Psoas muscle (tissue), 7 donors: ENCODE measurements at regions not wholly inside any gene's neighbourhood (a gene's known extent, or its start where the extent isn't known, plus 50 kb on each side); places are given as distances from the start of the nearest gene placed in this dataset.

Experiments
- ATAC-seq, 4 donors: fragments of 200-7000 bp; cut with Tn5 transposase; one replicate each; pipeline ENCODE4 v1.9.1; 2020; ENCODE audit warnings: moderate library complexity in 3 of 4, mild to moderate bottlenecking in 2 of 4
- DNase-seq, 2 donors: peaks; one replicate each; pipeline ENCODE4 v3.0.0-alpha.2; 2020
- H3K27ac ChIP-seq: fragments of 200-600 bp; one replicate; pipeline ENCODE4 v1.8.0; 2022
- H3K27me3 ChIP-seq, 3 donors: fragments of 200-600 bp in 1 of 3; one replicate each; pipeline versions ENCODE4 v1.6.1 to v1.8.0; 2013 to 2022; ENCODE audit warnings: low read length in 2 of 3, mild to moderate bottlenecking in 2 of 3, moderate library complexity in 1 of 3; ENCODE audit not compliant: insufficient read depth in 3 of 3
- H3K36me3 ChIP-seq, 2 donors: fragments of 200-600 bp in 1 of 2; one replicate each; pipeline versions ENCODE4 v1.6.1 to v1.8.0; 2013 to 2022; ENCODE audit warnings: low read depth in 1 of 2, mild to moderate bottlenecking in 1 of 2, moderate library complexity in 1 of 2; ENCODE audit not compliant: insufficient read depth in 1 of 2
- H3K4me1 ChIP-seq: fragments of 200-600 bp; one replicate; pipeline ENCODE4 v1.8.0; 2022
- H3K4me3 ChIP-seq: fragments of 200-600 bp; one replicate; pipeline ENCODE4 v1.8.0; 2022; ENCODE audit warnings: mild to moderate bottlenecking
- H3K9me3 ChIP-seq: fragments of 200-600 bp; one replicate; pipeline ENCODE4 v1.8.0; 2022
- WGBS, 3 donors: extraction: QIAGEN DNeasy Blood & Tissue Kit; methylation state at CpG; one replicate each; pipeline versions ENCODE4 v1.1.6 to v1.1.7; 2013; 5-methylcytosine and 5-hydroxymethylcytosine counted together
- intact Hi-C, 2 donors: fragments of 100-400 bp; cut with DNase I; formaldehyde crosslinking; loops; one replicate each; pipeline versions ENCODE4 v1.11.0 to v1.14.2; 2022
- TF ChIP-seq, protein P1 (sequence below): fragments of 200-600 bp; IDR thresholded peaks from one replicate; pipeline ENCODE4 v1.8.0; 2022; ENCODE audit warnings: antibody characterized with exemption
- donor health status: healthy with polysubstance abuse.
- donor health status: DM: no; HTN: no; CAD: no; lungs with moderate emphysema.
- donor health status: Bipolar disorder and iron deficiency.
- donor health status: healthy.
- donor health status: DM: yes; HTN: yes; CAD: no.
- donor health status: DM: no; HTN: no; CAD: no.
- donor health status: DM: yes; HTN: yes; CAD: no.

GRCh38 chr22:36088292-36088691 is 59.7 kb upstream of the RBFOX2 start:
- DNase-seq (no peak), ATAC-seq (no peak)
- Histone ChIP-seq H3K4me3 (no peak overlapping the region), H3K36me3 (no peaks in the 10 kb centered on the region), H3K27me3 (no peaks in the 10 kb centered on the region), H3K9me3 (no peaks in the 10 kb centered on the region), H3K27ac (no peak overlapping the region), H3K4me1 (no peaks in the 10 kb centered on the region)
- intact Hi-C loops: no loop called here
- TF ChIP-seq, protein P1, sequence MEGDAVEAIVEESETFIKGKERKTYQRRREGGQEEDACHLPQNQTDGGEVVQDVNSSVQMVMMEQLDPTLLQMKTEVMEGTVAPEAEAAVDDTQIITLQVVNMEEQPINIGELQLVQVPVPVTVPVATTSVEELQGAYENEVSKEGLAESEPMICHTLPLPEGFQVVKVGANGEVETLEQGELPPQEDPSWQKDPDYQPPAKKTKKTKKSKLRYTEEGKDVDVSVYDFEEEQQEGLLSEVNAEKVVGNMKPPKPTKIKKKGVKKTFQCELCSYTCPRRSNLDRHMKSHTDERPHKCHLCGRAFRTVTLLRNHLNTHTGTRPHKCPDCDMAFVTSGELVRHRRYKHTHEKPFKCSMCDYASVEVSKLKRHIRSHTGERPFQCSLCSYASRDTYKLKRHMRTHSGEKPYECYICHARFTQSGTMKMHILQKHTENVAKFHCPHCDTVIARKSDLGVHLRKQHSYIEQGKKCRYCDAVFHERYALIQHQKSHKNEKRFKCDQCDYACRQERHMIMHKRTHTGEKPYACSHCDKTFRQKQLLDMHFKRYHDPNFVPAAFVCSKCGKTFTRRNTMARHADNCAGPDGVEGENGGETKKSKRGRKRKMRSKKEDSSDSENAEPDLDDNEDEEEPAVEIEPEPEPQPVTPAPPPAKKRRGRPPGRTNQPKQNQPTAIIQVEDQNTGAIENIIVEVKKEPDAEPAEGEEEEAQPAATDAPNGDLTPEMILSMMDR: no peak
- 88 to 91% (median 89%) methylated on average over 6 of the region's 6 CpGs for WGBS, 3 donors

- WGBS, 3 donors: 92 to 95% (median 95%) methylated on average over 5 of the region's 5 CpGs
- intact Hi-C loops: no loop called here
- TF ChIP-seq, protein P1: no peak
- Histone ChIP-seq H3K4me1 (no peaks in the 10 kb centered on the region), H3K27ac (no peak overlapping the region), H3K36me3 (no peaks in the 10 kb centered on the region), H3K9me3 (no peaks in the 10 kb centered on the region), H3K27me3 (no peaks in the 10 kb centered on the region), H3K4me3 (no peak overlapping the region)
- ATAC-seq: no peak
- DNase-seq: no peak
Measured at GRCh38 chr22:36087784-36088183, 59.2 kb upstream of the RBFOX2 start.

GRCh38 chr22:36086629-36087254 is 58.1 kb upstream of the RBFOX2 start:
- no peak overlapping the region for H3K4me3 ChIP-seq
- intact Hi-C loops: no loop called here
- ATAC-seq: no peak

DNA sequence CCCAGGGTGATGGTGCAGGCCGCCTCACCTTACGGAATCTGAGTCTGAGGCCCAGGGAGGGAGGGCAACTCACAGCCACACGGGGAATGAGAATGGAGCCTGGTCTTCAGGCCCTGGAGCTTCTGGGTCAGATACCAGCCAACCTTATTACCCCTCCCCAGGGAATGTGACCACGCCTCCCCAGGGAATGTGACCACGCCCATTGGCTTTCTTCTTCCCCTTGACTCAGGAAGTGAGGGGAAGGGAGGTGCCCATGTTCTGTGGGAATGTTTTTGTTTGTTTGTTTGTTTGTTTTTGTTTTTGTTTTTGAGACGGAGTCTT is 57.5 kb upstream of the RBFOX2 start:
- Histone ChIP-seq H3K9me3 (no peaks in the 10 kb centered on the region), H3K27ac (no peak overlapping the region), H3K4me3 (no peak overlapping the region), H3K4me1 (no peaks in the 10 kb centered on the region), H3K27me3 (no peaks in the 10 kb centered on the region), H3K36me3 (no peaks in the 10 kb centered on the region)
- TF ChIP-seq, protein P1: no peak
- DNase-seq: no peak
- intact Hi-C loops: no loop called here
- ATAC-seq: no peak
- WGBS, 3 donors: 83 to 85% (median 84%) methylated on average over 6 of the region's 6 CpGs

More at GRCh38 chr22:36086629-36087254, 58.1 kb upstream of the RBFOX2 start:
- Histone ChIP-seq H3K4me1 (no peaks in the 10 kb centered on the region), H3K36me3 (no peaks in the 10 kb centered on the region), H3K27ac (no peak overlapping the region), H3K9me3 (no peaks in the 10 kb centered on the region), H3K27me3 (no peaks in the 10 kb centered on the region)
- WGBS, 3 donors: 90 to 94% (median 91%) methylated on average over 13 of the region's 13 CpGs
- no peak for DNase-seq
- TF ChIP-seq, protein P1: no peak
